A673 (cell line): ENCODE measurements at regions not wholly inside any gene's neighbourhood (a gene's known extent, or its start where the extent isn't known, plus 50 kb on each side); places are given as distances from the start of the nearest gene placed in this dataset.

ENCODE experiments used
- BruUV-seq: library from RNA; stranded (reverse); fragments of 400-500 nt; replicated peaks from 2 replicates; lab custom pipeline; 2021; lab: Mats Ljungman, UMichigan
- CTCF ChIA-PET: fragments of 300-600 bp; sonication (Branson Sonifier 250); formaldehyde crosslinking; loops from one replicate; lab custom pipeline; 2022; ENCODE audit warnings: antibody characterized with exemption; lab: Charles Lee
- POLR2A ChIA-PET: fragments of 300-600 bp; sonication (Branson Sonifier 250); formaldehyde crosslinking; loops from one replicate; lab custom pipeline; 2022; ENCODE audit warnings: antibody characterized with exemption; ENCODE audit not compliant: low non-redundant PET; lab: Charles Lee
- DNase-seq: peaks from one replicate; pipeline ENCODE4 v3.0.0-alpha.2; 2015; ENCODE audit warnings: low spot score
- H3K27ac ChIP-seq: fragments of 200-600 bp; sonication (generic); 2 replicates; pipeline ENCODE4 v1.5.1; 2016; ENCODE audit warnings: mixed run types, low read depth, mild to moderate bottlenecking, mixed read lengths, antibody characterized with exemption, low read length; ENCODE audit not compliant: poor library complexity, severe bottlenecking
- H3K27me3 ChIP-seq: fragments of 200-600 bp; sonication (generic); replicated peaks from 2 replicates; pipeline ENCODE4 v1.6.1; 2017; ENCODE audit warnings: mixed run types, low read depth, mild to moderate bottlenecking, mixed read lengths, antibody characterized with exemption, low read length; ENCODE audit not compliant: insufficient read depth, poor library complexity
- H3K36me3 ChIP-seq: fragments of 200-600 bp; sonication (generic); 2 replicates; pipeline ENCODE4 v1.6.1; 2016; ENCODE audit warnings: mixed run types, mild to moderate bottlenecking, mixed read lengths, antibody characterized with exemption, low read length; ENCODE audit not compliant: insufficient read depth, poor library complexity, severe bottlenecking
- H3K4me1 ChIP-seq: fragments of 200-600 bp; sonication (generic); 2 replicates; pipeline ENCODE4 v1.6.1; 2017; ENCODE audit warnings: mixed run types, mild to moderate bottlenecking, mixed read lengths, antibody characterized with exemption, low read length; ENCODE audit not compliant: insufficient read depth, poor library complexity, severe bottlenecking
- H3K4me3 ChIP-seq: fragments of 200-600 bp; sonication (generic); 2 replicates; pipeline ENCODE4 v1.5.1; 2016; ENCODE audit warnings: low read depth, mixed run types, mild to moderate bottlenecking, mixed read lengths, low read length; ENCODE audit not compliant: poor library complexity, severe bottlenecking
- H3K9me3 ChIP-seq: fragments of 200-600 bp; sonication (generic); 2 replicates; pipeline ENCODE4 v1.6.1; 2016; ENCODE audit warnings: mixed run types, low read depth, mild to moderate bottlenecking, mixed read lengths, antibody characterized with exemption, low read length; ENCODE audit not compliant: poor library complexity, severe bottlenecking
- EZH2 ChIP-seq: fragments of 200-600 bp; sonication (generic); IDR thresholded peaks from 2 replicates; pipeline ENCODE4 v1.6.1; 2017; ENCODE audit warnings: borderline replicate concordance, low read depth, mild to moderate bottlenecking, mixed read lengths, antibody characterized with exemption, low read length; ENCODE audit not compliant: poor library complexity, severe bottlenecking
- intact Hi-C: fragments of 100-400 bp; cut with micrococcal nuclease; formaldehyde crosslinking; loops from one replicate; pipeline ENCODE4 v1.10.0; 2022; ENCODE audit not compliant: unreplicated experiment
- TF ChIP-seq, protein P1 (sequence below): fragments of 300-800, 200-600 bp; sonication (generic); conservative IDR thresholded peaks from 2 replicates; pipeline ENCODE4 v1.5.1; 2017; ENCODE audit warnings: low read depth, mild to moderate bottlenecking, antibody characterized with exemption, low read length, moderate library complexity, mixed read lengths

DNA sequence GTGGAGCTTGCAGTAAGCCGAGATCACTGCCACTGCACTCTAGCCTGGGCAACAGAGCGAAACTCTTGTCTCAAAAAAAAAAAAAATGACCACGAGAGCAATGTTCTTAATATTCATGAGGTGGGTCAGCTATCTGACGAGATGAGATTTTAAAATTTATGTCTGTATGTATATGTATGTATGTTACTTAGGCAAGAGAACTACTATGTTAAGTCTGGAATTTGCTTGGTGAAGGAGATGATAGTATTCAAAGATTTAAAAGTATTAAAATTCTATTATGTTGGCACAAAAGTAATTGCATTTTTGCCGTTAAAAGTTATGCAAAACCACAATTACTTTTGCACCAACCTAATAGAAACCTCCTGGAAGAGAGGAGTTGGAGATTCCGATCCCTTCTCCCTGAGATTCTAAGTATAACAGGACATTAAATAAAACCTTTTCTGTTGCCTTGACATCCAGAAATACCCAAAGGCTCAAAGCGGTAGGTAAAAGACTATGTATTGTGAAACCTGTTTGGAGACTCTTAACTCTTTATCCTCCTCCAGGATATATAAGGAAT, 114.3 kb upstream of the TNS3 start:
- H3K4me1 ChIP-seq: no peaks in the 10 kb centered on the region
- H3K27ac ChIP-seq: no peak overlapping the region
- POLR2A ChIA-PET: interaction anchor here (0.6 kb wide), 1 partner anchor 16 kb away, joined by 3 read pairs; no protein-coding TSS in a partner anchor
- TF ChIP-seq, protein P1, sequence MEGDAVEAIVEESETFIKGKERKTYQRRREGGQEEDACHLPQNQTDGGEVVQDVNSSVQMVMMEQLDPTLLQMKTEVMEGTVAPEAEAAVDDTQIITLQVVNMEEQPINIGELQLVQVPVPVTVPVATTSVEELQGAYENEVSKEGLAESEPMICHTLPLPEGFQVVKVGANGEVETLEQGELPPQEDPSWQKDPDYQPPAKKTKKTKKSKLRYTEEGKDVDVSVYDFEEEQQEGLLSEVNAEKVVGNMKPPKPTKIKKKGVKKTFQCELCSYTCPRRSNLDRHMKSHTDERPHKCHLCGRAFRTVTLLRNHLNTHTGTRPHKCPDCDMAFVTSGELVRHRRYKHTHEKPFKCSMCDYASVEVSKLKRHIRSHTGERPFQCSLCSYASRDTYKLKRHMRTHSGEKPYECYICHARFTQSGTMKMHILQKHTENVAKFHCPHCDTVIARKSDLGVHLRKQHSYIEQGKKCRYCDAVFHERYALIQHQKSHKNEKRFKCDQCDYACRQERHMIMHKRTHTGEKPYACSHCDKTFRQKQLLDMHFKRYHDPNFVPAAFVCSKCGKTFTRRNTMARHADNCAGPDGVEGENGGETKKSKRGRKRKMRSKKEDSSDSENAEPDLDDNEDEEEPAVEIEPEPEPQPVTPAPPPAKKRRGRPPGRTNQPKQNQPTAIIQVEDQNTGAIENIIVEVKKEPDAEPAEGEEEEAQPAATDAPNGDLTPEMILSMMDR: no peak
- no peak for TF ChIP-seq EZH2
- H3K27me3 ChIP-seq: no peaks in the 10 kb centered on the region
- CTCF ChIA-PET: no interaction called here
- H3K36me3 ChIP-seq: no peaks in the 10 kb centered on the region
- no TSS peak for BruUV-seq
- no peaks in the 10 kb centered on the region for H3K9me3 ChIP-seq
- DNase-seq: no peak
- intact Hi-C loops: no loop called here
- no peak overlapping the region for H3K4me3 ChIP-seq

DNA sequence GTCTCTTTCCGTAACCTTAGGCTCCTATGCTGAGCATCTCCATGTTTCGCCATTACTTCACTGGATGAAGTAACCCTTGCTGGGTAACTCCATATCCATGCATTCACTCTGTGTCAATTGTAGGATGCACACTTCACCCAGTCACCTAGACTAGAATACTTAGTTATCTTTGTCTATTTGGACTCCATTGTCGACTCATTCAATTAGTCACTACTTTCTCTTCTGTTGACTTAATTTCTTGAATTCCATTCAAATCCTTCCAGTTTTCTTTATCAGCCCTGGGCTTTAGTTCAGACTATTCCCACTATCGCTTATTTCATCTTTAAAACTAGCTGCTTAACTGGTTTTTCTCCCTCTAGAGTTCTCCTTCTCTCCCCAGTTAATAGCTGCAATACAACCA, 111.3 kb upstream of the TNS3 start:
- no peak for DNase-seq
- Histone ChIP-seq H3K27ac (no peak overlapping the region), H3K9me3 (no peaks in the 10 kb centered on the region), H3K4me3 (no peak overlapping the region), H3K27me3 (no peaks in the 10 kb centered on the region), H3K4me1 (no peaks in the 10 kb centered on the region), H3K36me3 (no peaks in the 10 kb centered on the region)
- intact Hi-C loops: no loop called here
- BruUV-seq: no TSS peak
- CTCF ChIA-PET: no interaction called here
- POLR2A ChIA-PET: no interaction called here
- no peak for TF ChIP-seq EZH2
- TF ChIP-seq, protein P1: no peak

DNA sequence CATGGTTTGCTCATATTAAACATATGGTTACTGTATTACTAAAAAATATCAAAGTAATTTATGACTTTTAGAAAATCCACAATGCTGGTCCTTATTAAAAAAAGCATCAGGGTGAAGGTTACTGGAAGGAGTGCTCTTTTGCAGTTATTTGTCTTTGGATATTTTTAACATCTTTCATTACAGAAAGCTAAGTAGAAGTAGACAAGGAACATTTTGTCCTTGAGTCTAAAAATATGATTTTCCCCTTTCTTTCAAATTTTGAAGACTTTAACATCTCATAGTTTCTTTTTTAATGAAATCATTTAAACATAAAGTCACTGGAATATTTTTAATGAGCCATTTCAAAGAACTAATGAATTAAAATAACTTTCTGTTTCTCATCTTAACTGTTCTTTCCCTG, 110.1 kb upstream of the TNS3 start:
- Histone ChIP-seq H3K9me3 (no peaks in the 10 kb centered on the region), H3K4me3 (no peak overlapping the region), H3K36me3 (no peaks in the 10 kb centered on the region), H3K27ac (no peak overlapping the region), H3K4me1 (no peaks in the 10 kb centered on the region), H3K27me3 (no peaks in the 10 kb centered on the region)
- DNase-seq: no peak
- no TSS peak for BruUV-seq
- TF ChIP-seq EZH2: no peak
- TF ChIP-seq, protein P1: no peak
- ChIA-PET POLR2A (no interaction called here), CTCF (no interaction called here)
- intact Hi-C loops: no loop called here
